K562 (cell line): ENCODE measurements at regions not wholly inside any gene's neighbourhood (a gene's known extent, or its start where the extent isn't known, plus 50 kb on each side); places are given as distances from the start of the nearest gene placed in this dataset.

ENCODE experiments used
- ATAC-seq: fragments of 200-7000 bp; cut with Tn5 transposase; 3 replicates; pipeline ENCODE4 v1.9.1; 2020; ENCODE audit warnings: moderate library complexity
- BruUV-seq: library from RNA; stranded (reverse); fragments of 400-500 nt; replicated peaks from 2 replicates; lab custom pipeline; 2021; lab: Mats Ljungman, UMichigan
- CTCF ChIA-PET: fragments of 300-600 bp; formaldehyde crosslinking; extraction: SDS; loops from one replicate; lab custom pipeline; 2021; ENCODE audit warnings: low intra/inter-chr PET ratio; lab: Yijun Ruan, JAX
- POLR2A ChIA-PET: fragments of 300-600, 350-650 bp; sonication (Branson Sonifier 250); formaldehyde crosslinking; extraction: SDS; loops from one replicate; lab custom pipeline; 2021; ENCODE audit warnings: antibody characterized with exemption, inconsistent platforms; lab: Yijun Ruan, JAX
- DNase-seq, 4 experiments: peaks; one replicate each; pipeline versions ENCODE4 v3.0.0 to v3.0.0-alpha.2; 2011 to 2018; ENCODE audit warnings: low spot score in 3 of 4, mixed read lengths in 3 of 4; ENCODE audit errors: extremely low read depth in 1 of 4
- FAIRE-seq: peaks from 2 replicates; lab custom pipeline; 2011; peaks lifted over from hg19 to GRCh38; lab: Jason Lieb, UNC
- H2AFZ ChIP-seq: 2 replicates; pipeline ENCODE4 v1.6.0; 2011; ENCODE audit warnings: low read depth, low read length, control low read depth, inconsistent platforms
- H3K27ac ChIP-seq: fragments of 200-600 bp; 3 replicates; pipeline ENCODE4 v1.8.0; 2011; ENCODE audit warnings: low read depth, mild to moderate bottlenecking, control low read depth, inconsistent platforms, low read length, moderate library complexity, mixed read lengths; ENCODE audit errors: extremely low read depth
- H3K27me3 ChIP-seq, 2 experiments: fragments of 300-600 bp in 1 of 2; 2 replicates in 1 of 2; 3 replicates in 1 of 2; pipeline versions ENCODE4 v1.6.0 to v1.8.0; 2011; ENCODE audit warnings: inconsistent platforms in 2 of 2, low read length in 2 of 2, mild to moderate bottlenecking in 1 of 2, mixed read lengths in 1 of 2, moderate library complexity in 1 of 2; ENCODE audit not compliant: control insufficient read depth in 2 of 2, insufficient read depth in 2 of 2
- H3K36me3 ChIP-seq: fragments of 300-600 bp; 3 replicates; pipeline ENCODE4 v1.8.0; 2011; ENCODE audit warnings: mild to moderate bottlenecking, low read length, inconsistent platforms; ENCODE audit not compliant: control insufficient read depth, insufficient read depth
- H3K4me1 ChIP-seq, 2 experiments: fragments of 200-600 bp in 1 of 2; replicated peaks in 1 of 2; 2 replicates in 1 of 2; 3 replicates in 1 of 2; pipeline versions ENCODE4 v1.5.1 to v1.8.0; 2011; ENCODE audit warnings: inconsistent platforms in 2 of 2, low read length in 2 of 2, mild to moderate bottlenecking in 1 of 2, mixed read lengths in 1 of 2, moderate library complexity in 1 of 2; ENCODE audit not compliant: control insufficient read depth in 2 of 2, insufficient read depth in 2 of 2
- H3K4me2 ChIP-seq: 2 replicates; pipeline ENCODE4 v1.6.1; 2011; ENCODE audit warnings: low read length, control low read depth, inconsistent platforms, mixed read lengths; ENCODE audit not compliant: insufficient read depth
- H3K4me3 ChIP-seq: fragments of 200-600 bp; sonication (generic), shearing (Covaris generic); 2 replicates; pipeline ENCODE4 v1.5.1; 2016; ENCODE audit warnings: control low read depth, inconsistent platforms
- H3K79me2 ChIP-seq: fragments of 200-600 bp; 3 replicates; pipeline ENCODE4 v1.8.0; 2011; ENCODE audit warnings: low read length, inconsistent platforms; ENCODE audit not compliant: control insufficient read depth, insufficient read depth
- H3K9ac ChIP-seq, 2 experiments: 2 replicates each; pipeline versions ENCODE4 v1.6.0 to v1.6.1; 2011; ENCODE audit warnings: low read depth in 2 of 2, low read length in 2 of 2, control low read depth in 1 of 2, inconsistent platforms in 1 of 2, mild to moderate bottlenecking in 1 of 2, mixed read lengths in 1 of 2; ENCODE audit not compliant: insufficient read depth in 1 of 2
- H3K9me1 ChIP-seq: one replicate; pipeline ENCODE4 v1.6.0; 2011; ENCODE audit warnings: inconsistent platforms, mild to moderate bottlenecking, low read length, moderate library complexity; ENCODE audit not compliant: control insufficient read depth, insufficient read depth
- H3K9me3 ChIP-seq: replicated peaks from 2 replicates; pipeline ENCODE4 v1.5.1; 2011; ENCODE audit warnings: low read depth, low read length, inconsistent platforms; ENCODE audit not compliant: control insufficient read depth, insufficient read depth
- H4K20me1 ChIP-seq: replicated peaks from 2 replicates; pipeline ENCODE4 v1.6.1; 2011; ENCODE audit warnings: low read length, inconsistent platforms, mixed read lengths; ENCODE audit not compliant: control insufficient read depth, insufficient read depth
- BDP1 ChIP-seq: IDR thresholded peaks from 3 replicates; pipeline ENCODE4 v1.6.1; 2011; ENCODE audit not compliant: insufficient read length, insufficient read depth
- FOXA1 ChIP-seq: fragments of 450-650 bp; IDR thresholded peaks from 2 replicates; pipeline ENCODE4 v1.6.1; 2016; ENCODE audit warnings: mild to moderate bottlenecking, borderline replicate concordance
- HMG20A ChIP-seq: fragments of 450-650 bp; formaldehyde crosslinking; conservative IDR thresholded peaks from 2 replicates; pipeline ENCODE4 v1.4.0; 2020; ENCODE audit warnings: mild to moderate bottlenecking, mixed read lengths
- MAFF ChIP-seq: IDR thresholded peaks from 2 replicates; pipeline ENCODE4 v1.6.1; 2012; ENCODE audit warnings: low read length, improper control_type of control experiment
- SMARCB1 ChIP-seq: IDR thresholded peaks from 2 replicates; pipeline ENCODE4 v1.6.1; 2011; ENCODE audit warnings: improper control_type of control experiment, low read depth; ENCODE audit not compliant: insufficient read length
- TAF7 ChIP-seq: fragments of 450-650 bp; IDR thresholded peaks from 2 replicates; pipeline ENCODE4 v1.6.1; 2016; ENCODE audit warnings: missing genetic modification characterization, missing compliant biosample characterization
- TCF7L2 ChIP-seq: fragments of 150-350 bp; IDR thresholded peaks from 2 replicates; pipeline ENCODE4 v1.6.1; 2016; ENCODE audit warnings: low read depth, mild to moderate bottlenecking, low read length, moderate library complexity
- TFAP4 ChIP-seq: sonication (generic); formaldehyde crosslinking; IDR thresholded peaks from 2 replicates; pipeline ENCODE4 v1.8.0; 2022; ENCODE audit warnings: missing genetic modification reagents, mild to moderate bottlenecking, moderate library complexity, borderline replicate concordance
- THRAP3 ChIP-seq: fragments of 450-650 bp; IDR thresholded peaks from 2 replicates; pipeline ENCODE4 v1.6.1; 2016; ENCODE audit warnings: mild to moderate bottlenecking, inconsistent platforms, borderline replicate concordance
- ZEB2 ChIP-seq: fragments of 450-650 bp; IDR thresholded peaks from 2 replicates; pipeline ENCODE4 v1.6.1; 2016
- ZNF274 ChIP-seq: IDR thresholded peaks from 2 replicates; pipeline ENCODE4 v1.6.1; 2011; ENCODE audit warnings: low read depth, mild to moderate bottlenecking, low read length, moderate library complexity, borderline replicate concordance
- ZNF518B ChIP-seq: fragments of 250-450 bp; sonication (Bioruptor Pico); IDR thresholded peaks from 2 replicates; pipeline ENCODE4 v1.5.0; 2021; ENCODE audit warnings: mild to moderate bottlenecking, moderate library complexity
- WGBS: fragments of 100-300 bp; shearing (Covaris generic); methylation state at CpG from one replicate; pipeline ENCODE4 v1.1.6; 2016; ENCODE audit warnings: low coverage, mixed read lengths; ENCODE audit not compliant: insufficient coverage; ENCODE audit errors: missing lambda C conversion rate; 5-methylcytosine and 5-hydroxymethylcytosine counted together
- in situ Hi-C: fragments of 300-500 bp; cut with MboI; formaldehyde crosslinking; loops from 4 replicates; pipeline ENCODE4 v1.15.0; 2018; ENCODE audit warnings: inconsistent platforms, mixed read lengths
- intact Hi-C: fragments of 100-400 bp; cut with micrococcal nuclease; formaldehyde crosslinking; loops from 2 replicates; pipeline ENCODE4 v1.14.2; 2022
- TF ChIP-seq, protein P1 (sequence below): fragments of 250-450 bp; sonication (Bioruptor Pico); IDR thresholded peaks from 2 replicates; pipeline ENCODE4 v1.5.0; 2020; ENCODE audit warnings: mild to moderate bottlenecking, borderline replicate concordance
- TF ChIP-seq, protein P2 (sequence below): fragments of 250-450 bp; sonication (Bioruptor Pico); IDR thresholded peaks from 2 replicates; pipeline ENCODE4 v1.5.0; 2021; ENCODE audit warnings: mild to moderate bottlenecking, borderline replicate concordance

DNA sequence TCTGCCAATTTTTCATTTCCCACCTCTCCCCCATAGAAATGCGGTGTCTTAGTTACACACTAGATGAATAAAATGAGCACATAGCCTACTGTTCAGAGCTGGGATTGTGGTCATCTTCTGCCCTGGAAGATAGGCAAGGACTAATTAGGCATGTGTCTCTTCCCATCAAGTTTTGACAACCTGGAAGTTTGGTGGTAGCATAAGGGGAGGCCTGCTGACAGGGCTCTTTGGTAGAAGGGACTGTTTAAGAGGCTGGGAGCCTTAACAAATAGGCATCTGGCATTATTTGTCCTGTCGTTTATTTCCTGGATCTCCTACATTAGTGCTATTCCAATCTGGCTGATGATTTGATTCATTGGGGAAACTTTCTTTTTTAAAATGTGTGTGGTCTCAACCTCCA lies 512.3 kb downstream of the ZNF385D start:
- ChIA-PET POLR2A (no interaction called here), CTCF (no interaction called here)
- no peak for DNase-seq
- Histone ChIP-seq H3K79me2 (no peaks in the 10 kb centered on the region), H3K36me3 (no peaks in the 10 kb centered on the region), H3K9me3 (no peaks in the 10 kb centered on the region), H3K9me1 (no peaks in the 10 kb centered on the region), H3K9ac (no peak overlapping the region), H3K27me3 (no peaks in the 10 kb centered on the region), H3K4me3 (no peak overlapping the region), H3K4me1 (no peaks in the 10 kb centered on the region), H3K4me2 (no peak overlapping the region), H3K27ac (no peak overlapping the region), H4K20me1 (no peaks in the 10 kb centered on the region), H2AFZ (no peak overlapping the region)
- BruUV-seq, result no TSS peak
- ATAC-seq, result no peak
- no peak for FAIRE-seq
- WGBS, result 4% methylated on average over 2 of the region's 2 CpGs
- no peak for TF ChIP-seq BDP1
- TF ChIP-seq ZEB2, result no peak
- no peak for TF ChIP-seq SMARCB1
- TF ChIP-seq THRAP3, result no peak
- no peak for TF ChIP-seq MAFF
- no peak for TF ChIP-seq ZNF274
- TF ChIP-seq FOXA1, result no peak
- TF ChIP-seq TFAP4 (CRISPR knock-in tag), result no peak
- TF ChIP-seq, protein P1, sequence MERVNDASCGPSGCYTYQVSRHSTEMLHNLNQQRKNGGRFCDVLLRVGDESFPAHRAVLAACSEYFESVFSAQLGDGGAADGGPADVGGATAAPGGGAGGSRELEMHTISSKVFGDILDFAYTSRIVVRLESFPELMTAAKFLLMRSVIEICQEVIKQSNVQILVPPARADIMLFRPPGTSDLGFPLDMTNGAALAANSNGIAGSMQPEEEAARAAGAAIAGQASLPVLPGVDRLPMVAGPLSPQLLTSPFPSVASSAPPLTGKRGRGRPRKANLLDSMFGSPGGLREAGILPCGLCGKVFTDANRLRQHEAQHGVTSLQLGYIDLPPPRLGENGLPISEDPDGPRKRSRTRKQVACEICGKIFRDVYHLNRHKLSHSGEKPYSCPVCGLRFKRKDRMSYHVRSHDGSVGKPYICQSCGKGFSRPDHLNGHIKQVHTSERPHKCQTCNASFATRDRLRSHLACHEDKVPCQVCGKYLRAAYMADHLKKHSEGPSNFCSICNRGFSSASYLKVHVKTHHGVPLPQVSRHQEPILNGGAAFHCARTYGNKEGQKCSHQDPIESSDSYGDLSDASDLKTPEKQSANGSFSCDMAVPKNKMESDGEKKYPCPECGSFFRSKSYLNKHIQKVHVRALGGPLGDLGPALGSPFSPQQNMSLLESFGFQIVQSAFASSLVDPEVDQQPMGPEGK, result no peak
- TF ChIP-seq TCF7L2, result no peak
- TF ChIP-seq, protein P2, sequence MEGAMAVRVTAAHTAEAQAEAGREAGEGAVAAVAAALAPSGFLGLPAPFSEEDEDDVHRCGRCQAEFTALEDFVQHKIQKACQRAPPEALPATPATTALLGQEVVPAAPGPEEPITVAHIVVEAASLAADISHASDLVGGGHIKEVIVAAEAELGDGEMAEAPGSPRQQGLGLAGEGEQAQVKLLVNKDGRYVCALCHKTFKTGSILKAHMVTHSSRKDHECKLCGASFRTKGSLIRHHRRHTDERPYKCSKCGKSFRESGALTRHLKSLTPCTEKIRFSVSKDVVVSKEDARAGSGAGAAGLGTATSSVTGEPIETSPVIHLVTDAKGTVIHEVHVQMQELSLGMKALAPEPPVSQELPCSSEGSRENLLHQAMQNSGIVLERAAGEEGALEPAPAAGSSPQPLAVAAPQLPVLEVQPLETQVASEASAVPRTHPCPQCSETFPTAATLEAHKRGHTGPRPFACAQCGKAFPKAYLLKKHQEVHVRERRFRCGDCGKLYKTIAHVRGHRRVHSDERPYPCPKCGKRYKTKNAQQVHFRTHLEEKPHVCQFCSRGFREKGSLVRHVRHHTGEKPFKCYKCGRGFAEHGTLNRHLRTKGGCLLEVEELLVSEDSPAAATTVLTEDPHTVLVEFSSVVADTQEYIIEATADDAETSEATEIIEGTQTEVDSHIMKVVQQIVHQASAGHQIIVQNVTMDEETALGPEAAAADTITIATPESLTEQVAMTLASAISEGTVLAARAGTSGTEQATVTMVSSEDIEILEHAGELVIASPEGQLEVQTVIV, result no peak
- no peak for TF ChIP-seq TAF7 (tag)
- TF ChIP-seq ZNF518B (CRISPR knock-in tag), result no peak
- TF ChIP-seq HMG20A (CRISPR knock-in tag), result no peak
- in situ Hi-C loops, result no loop called here
- intact Hi-C loops, result no loop called here
